Nephron (organoid): ENCODE measurements at regions not wholly inside any gene's neighbourhood (a gene's known extent, or its start where the extent isn't known, plus 50 kb on each side); places are given as distances from the start of the nearest gene placed in this dataset.

Source experiments
- H3K27ac Mint-ChIP-seq, 3 experiments: 2 replicates each; pipeline ENCODE4 v1.8.0; 2020; ENCODE audit warnings: mixed read lengths in 3 of 3, mild to moderate bottlenecking in 2 of 3, moderate library complexity in 1 of 3
- H3K27me3 Mint-ChIP-seq: 2 replicates; pipeline ENCODE4 v1.8.0; 2021; ENCODE audit warnings: low read depth, mild to moderate bottlenecking, moderate library complexity, mixed read lengths
- H3K36me3 Mint-ChIP-seq: 2 replicates; pipeline ENCODE4 v1.8.0; 2020; ENCODE audit warnings: low read depth, mixed read lengths
- H3K4me1 Mint-ChIP-seq: 2 replicates; pipeline ENCODE4 v1.8.0; 2020; ENCODE audit warnings: mixed read lengths
- H3K4me3 Mint-ChIP-seq, 3 experiments: 2 replicates each; pipeline ENCODE4 v1.8.0; 2020; ENCODE audit warnings: mild to moderate bottlenecking in 3 of 3, mixed read lengths in 3 of 3, moderate library complexity in 2 of 3
- H3K9me3 Mint-ChIP-seq: 2 replicates; pipeline ENCODE4 v1.8.0; 2020; ENCODE audit warnings: mixed read lengths
- CTCF ChIP-seq, 3 experiments: fragments of 200-600 bp; sonication (generic); IDR thresholded peaks; one replicate each; pipeline ENCODE4 v1.5.0; 2021; ENCODE audit warnings: antibody characterized with exemption in 3 of 3; ENCODE audit not compliant: unreplicated experiment in 3 of 3

- no peaks in the 10 kb centered on the region for H3K4me1 Mint-ChIP-seq
- peaks cover 17% of the 10 kb centered on the region for H3K27me3 Mint-ChIP-seq
- TF ChIP-seq CTCF (IDR thresholded peaks at IDR 0.05; ENCODE audit: unreplicated experiment in 3 of 3): no peak
- H3K27ac Mint-ChIP-seq: no peak overlapping the region
- H3K36me3 Mint-ChIP-seq: no peaks in the 10 kb centered on the region
- no peak overlapping the region for H3K4me3 Mint-ChIP-seq
- no peaks in the 10 kb centered on the region for H3K9me3 Mint-ChIP-seq
Measured at GRCh38 chr7:55273186-55273980, 91.8 kb upstream of the LANCL2 start.

GRCh38 chr7:55274156-55274555 lies 91.0 kb upstream of the LANCL2 start:
- Mint-ChIP-seq H3K4me3 (no peak overlapping the region), H3K36me3 (no peaks in the 10 kb centered on the region)

GRCh38 chr7:55275291-55276200 lies 89.6 kb upstream of the LANCL2 start:
- H3K9me3 Mint-ChIP-seq: no peaks in the 10 kb centered on the region
- H3K4me1 Mint-ChIP-seq: peaks cover 6% of the 10 kb centered on the region
- H3K27me3 Mint-ChIP-seq: peaks cover 17% of the 10 kb centered on the region
- no peak for TF ChIP-seq CTCF (IDR thresholded peaks at IDR 0.05; ENCODE audit: unreplicated experiment in 3 of 3)
- no peaks in the 10 kb centered on the region for H3K36me3 Mint-ChIP-seq
- no peak overlapping the region for H3K4me3 Mint-ChIP-seq
- no peak overlapping the region for H3K27ac Mint-ChIP-seq

More at GRCh38 chr7:55274156-55274555, 91.0 kb upstream of the LANCL2 start:
- Mint-ChIP-seq H3K27me3 (peaks cover 17% of the 10 kb centered on the region), H3K9me3 (no peaks in the 10 kb centered on the region), H3K27ac (no peak overlapping the region), H3K4me1 (no peaks in the 10 kb centered on the region)
- no peak for TF ChIP-seq CTCF (IDR thresholded peaks at IDR 0.05; ENCODE audit: unreplicated experiment in 3 of 3)

GRCh38 chr7:55276572-55277295 lies 88.4 kb upstream of the LANCL2 start:
- Mint-ChIP-seq H3K36me3 (no peaks in the 10 kb centered on the region), H3K4me3 (no peak overlapping the region), H3K4me1 (peaks cover 6% of the 10 kb centered on the region), H3K9me3 (no peaks in the 10 kb centered on the region), H3K27ac (no peak overlapping the region), H3K27me3 (peaks cover 17% of the 10 kb centered on the region)
- no peak for TF ChIP-seq CTCF (IDR thresholded peaks at IDR 0.05; ENCODE audit: unreplicated experiment in 3 of 3)

GRCh38 chr7:55277916-55278315 lies 87.2 kb upstream of the LANCL2 start:
- no peaks in the 10 kb centered on the region for H3K36me3 Mint-ChIP-seq
- H3K27ac Mint-ChIP-seq: no peak overlapping the region
- no peaks in the 10 kb centered on the region for H3K9me3 Mint-ChIP-seq
- no peak overlapping the region for H3K4me3 Mint-ChIP-seq
- TF ChIP-seq CTCF (IDR thresholded peaks at IDR 0.05; ENCODE audit: unreplicated experiment in 3 of 3): no peak
- peaks cover 6% of the 10 kb centered on the region for H3K4me1 Mint-ChIP-seq
- peaks cover 13% of the 10 kb centered on the region for H3K27me3 Mint-ChIP-seq
